HG03520 (cell line): ENCODE measurements at regions not wholly inside any gene's neighbourhood (a gene's known extent, or its start where the extent isn't known, plus 50 kb on each side); places are given as distances from the start of the nearest gene placed in this dataset.

Experiments
- ATAC-seq: cut with Tn5 transposase; IDR thresholded peaks from one replicate; pipeline ENCODE4 v1.9.1; 2021; ENCODE audit warnings: mild to moderate bottlenecking, moderate library complexity; ENCODE audit not compliant: unreplicated experiment

DNA sequence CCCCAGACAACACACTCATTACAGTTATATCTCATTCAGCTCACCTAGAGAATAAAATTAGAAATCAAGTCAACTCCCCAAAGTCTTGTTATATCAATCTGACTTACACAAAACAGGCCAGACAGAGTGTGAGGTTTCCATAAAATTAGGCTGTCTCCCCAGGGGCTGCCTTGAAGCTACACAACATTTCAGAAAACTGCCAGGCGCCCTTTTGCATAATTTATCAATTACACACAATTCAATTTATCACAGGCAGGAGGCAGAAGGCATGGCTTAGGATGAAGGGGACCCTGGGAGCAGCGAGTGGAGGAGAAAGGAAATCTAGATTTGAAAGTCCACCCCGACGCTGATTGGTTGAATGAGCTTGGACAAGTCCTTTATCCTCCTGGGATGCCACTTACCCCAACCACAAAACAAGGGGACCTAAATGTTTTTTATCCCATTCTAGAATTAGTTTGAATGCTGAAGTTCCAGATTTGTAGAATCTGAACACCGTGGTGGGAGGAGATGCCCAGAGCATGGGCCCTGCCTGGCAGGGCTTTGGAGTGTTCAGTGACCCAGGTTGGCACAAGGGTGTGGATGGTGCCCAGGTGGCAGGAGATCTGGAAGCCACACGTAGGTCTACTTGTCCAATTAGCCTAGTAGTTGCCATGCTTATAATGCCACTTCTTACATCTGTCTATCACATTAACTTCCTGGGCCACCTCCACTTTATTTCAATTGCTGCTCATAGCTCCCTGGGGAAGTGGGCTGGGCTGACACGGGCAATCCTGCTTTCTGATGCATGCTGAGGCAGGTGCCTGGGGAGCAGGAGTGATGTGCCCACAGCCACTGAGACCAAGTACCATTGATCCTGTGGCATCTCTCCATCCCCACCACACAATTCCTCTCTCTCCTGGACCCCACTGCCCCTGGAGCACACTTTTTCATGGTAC is 119.8 kb upstream of the TLE3 start:
- ATAC-seq = no peak

DNA sequence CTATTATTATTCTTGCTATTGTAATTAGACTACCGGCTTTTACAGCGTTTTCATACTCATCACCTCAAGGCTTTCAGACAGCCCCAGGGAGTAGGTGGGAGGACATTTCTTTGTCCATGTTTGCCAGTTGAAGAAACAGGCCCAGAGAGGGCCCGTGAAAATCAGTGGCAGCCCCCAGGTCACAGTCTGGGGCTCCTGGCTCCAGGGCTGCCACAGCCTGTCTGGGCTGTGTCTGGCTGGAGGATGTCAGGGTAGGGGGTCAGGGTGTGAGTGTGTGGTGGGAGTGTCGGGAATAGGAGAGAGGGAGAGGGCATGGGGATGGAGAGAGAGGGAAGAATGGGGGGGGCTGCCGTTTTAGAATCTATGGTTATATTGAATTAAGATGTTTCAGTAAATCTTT is 118.2 kb upstream of the TLE3 start:
- ATAC-seq = no peak

DNA sequence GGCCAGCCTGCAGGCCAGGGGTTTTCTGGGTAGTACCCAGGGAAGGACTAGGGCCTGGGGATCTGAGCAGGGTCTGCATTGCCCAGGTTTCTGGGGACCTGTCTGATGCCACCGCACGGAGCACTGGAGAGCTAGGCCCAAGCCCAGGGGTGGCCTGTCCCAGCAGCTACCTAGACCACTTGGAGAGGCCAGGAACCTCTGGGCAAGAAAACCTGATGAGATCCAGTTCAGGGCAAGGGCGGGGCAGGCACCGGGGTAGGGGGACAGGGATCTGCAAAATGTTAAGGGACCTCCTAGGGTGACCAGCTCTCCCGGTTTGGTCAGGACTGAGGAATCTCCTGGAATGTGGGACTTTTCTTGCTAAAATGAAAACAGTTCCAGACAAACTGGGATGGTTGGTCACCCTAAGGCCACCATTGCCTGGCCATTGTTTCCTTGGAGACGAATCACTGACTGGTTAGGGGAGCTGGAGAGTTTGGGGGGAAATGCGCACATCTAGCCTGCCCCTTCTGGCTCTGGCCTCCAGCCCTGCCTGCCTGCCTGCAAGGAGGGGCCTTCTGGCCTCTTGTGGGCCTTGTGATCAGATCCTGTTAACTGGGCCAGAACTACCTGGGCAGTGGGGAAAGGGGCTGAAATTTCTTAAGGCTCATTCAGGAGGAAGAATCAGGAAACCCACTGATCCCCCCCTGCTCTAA is 117.4 kb upstream of the TLE3 start:
- ATAC-seq = no peak

DNA sequence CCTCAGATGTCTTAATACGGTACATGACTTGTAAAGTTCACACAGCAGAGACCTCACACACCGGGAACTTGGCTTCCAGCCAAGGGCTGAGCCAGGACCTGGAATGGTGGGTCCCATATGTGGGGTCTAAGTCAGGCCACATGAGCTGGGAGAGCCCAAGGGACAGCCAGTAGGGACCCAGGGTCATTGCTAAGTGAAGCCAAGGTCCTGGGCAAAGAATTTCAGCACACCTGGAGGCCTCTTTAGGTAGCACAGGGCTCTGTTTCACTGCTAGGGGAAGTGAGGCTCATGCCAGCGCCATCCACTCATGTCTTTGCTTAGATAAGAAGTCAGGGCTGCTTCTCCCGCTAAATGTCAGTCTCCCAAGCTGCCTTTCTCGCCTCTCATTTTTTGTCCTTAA is 116.6 kb upstream of the TLE3 start:
- ATAC-seq = no peak

DNA sequence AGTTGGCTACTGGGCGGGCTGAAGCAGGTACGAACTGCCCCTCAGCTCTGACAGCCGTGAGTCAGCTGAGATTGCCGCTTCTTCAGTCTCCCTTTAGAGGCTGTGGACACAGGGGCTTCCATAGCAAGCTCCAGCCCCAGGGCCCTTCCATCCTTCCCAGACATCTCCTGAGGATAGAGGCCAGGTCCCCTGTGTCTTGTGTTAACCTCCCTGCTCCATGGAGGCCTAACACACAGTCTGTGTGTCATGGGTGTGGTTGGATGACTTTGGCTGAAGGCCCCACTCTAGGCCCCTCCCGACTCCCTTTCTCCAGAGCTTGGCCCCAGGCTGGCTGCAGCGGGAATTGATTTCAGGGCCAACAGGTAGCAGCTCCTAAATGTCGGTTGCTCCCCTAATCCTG is 116.1 kb upstream of the TLE3 start:
- ATAC-seq = no peak

DNA sequence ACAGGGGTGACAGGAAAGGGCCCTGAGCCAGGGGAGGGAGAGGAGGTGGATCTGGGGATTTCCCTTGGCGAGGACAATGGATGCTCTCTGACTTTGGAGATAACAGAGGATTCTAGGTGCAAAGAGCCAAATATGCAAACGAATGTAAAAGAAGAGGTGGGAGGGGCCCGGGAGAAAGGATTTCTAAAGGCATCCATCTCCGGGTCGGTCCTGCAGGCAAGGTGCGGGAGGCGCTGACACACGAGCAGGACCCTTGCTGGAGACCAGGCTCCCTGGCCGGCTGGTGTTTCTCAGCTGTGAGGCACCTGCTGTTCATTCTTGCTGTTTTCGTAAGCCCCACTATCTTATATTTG is 115.2 kb upstream of the TLE3 start:
- ATAC-seq = no peak

DNA sequence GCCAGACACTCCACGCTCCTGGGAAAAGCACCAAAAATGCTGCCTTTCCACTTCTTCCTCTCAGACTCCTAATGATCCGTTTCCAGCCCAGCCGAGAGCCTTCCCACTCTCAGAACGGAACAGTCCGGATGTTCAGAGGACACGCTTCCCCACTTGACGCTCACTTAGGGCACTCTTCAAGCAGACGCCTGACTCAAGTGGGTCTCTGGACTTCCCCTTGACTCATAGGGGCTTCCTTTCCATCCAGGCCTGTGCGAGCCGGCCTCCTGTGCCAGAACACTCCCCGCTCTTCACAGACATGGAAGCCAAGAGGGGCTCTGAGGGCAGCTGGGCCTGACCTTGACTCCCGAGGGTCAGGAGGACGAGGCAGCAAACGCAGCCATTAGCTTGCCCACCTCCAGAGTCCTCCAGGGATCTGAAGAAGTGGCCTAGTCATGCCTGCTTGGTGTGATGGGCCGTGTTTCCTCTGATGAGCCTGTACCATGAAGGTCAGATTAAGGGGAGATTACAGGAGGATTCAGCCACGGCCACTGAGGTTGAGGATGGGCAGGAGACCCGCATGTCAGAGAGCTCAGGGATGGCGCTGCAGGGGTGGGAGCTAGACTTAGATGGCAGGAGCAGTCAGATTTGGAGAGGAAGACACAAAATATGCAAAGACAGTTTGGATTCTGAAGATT is 114.7 kb upstream of the TLE3 start:
- no peak for ATAC-seq

DNA sequence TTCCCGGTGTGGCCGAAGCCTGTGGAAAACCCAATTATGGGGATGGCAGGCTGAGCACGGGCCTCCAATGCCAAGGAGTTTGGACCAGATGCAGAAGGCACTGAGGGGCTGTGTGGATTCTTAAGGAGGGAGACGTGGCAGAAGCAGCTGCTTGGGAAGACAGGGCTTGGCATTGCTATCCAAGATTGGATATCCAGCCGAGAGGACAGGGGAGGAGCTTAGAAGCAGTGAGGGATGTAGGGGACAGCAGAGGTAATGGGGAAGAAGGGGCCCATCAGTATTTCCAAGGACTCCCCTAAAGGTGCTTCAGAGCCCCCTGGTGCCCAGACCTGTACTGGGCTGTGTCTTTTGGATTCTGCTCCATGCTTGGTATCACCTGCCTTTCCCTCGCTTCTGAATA is 112.8 kb upstream of the TLE3 start:
- no peak for ATAC-seq

DNA sequence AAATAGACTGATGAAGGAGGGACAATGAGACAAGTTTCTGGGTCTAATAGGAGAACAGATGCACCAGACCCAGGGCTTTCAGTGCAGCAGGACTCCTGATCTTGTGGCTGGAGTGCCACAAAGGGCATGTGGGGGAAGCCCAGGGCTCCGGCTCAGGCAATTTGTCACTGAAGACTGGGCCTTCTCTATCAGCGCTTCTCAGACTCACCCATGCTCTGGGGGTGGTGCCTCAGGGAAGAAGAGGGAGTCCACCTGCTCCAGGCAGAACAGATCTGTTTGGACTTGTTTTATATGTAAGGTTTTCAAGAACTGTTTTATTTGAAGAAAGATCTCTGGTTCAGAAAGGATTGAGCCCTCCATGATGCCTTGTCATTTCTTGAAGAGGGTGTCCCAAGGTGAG is 112.4 kb upstream of the TLE3 start:
- no peak for ATAC-seq

DNA sequence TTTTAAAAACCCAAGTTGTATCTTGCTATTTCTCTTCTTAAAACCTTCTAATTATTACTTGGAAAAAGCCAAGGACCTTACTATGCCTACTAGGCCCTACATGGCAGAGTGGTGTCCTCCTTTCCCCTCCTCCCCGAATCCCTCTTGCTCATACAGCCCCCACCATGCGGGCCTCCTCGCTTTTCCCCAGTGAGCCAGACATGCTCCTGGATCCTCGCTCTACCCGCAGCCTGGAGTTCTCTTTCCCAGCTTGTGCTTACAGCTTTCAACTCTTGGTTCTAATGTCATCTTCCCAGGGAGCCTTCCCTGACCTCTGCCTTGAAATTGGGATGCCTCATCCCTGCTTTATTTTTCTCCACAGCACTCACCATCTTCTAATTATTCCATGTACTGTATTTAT is 111.8 kb upstream of the TLE3 start:
- ATAC-seq = no peak

DNA sequence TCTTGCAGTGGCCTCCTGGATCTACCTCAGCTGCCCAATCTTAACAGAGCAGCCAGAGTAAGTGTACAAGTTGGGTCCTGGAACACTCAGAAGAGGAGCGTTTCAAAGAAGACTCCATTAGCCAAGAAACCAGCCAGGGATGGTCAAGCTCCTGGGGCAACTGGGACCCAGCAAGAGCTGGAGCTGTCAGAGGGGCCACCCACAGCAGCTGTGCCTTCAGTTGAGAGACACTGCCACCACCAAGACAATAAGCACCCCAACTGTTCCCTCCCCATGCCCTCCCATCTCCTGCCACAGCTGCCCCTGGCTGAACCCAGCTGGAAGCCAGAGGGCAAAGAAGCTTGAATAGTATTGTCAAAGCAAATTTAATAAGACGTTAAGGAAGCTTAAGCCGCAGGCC is 110.6 kb upstream of the TLE3 start:
- ATAC-seq = no peak

DNA sequence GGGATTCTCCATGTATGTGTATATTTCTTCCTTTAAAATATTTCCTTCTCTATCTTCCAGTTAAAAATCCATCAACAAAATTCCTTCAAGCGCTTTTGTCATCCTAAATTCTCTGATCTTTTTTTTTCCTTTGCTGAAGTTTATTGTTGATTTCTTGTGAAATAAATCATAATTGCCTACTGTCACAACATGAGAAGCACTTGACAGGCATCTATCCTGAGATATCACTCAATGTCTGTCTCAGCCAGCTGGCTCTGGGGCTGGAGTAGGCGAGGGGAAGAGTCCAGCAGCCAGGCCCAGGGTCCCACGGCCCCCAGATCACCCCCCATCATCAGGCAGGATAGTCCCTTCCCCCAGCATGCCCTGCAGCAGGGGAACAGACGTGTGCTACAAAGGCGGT is 109.0 kb upstream of the TLE3 start:
- ATAC-seq = no peak

DNA sequence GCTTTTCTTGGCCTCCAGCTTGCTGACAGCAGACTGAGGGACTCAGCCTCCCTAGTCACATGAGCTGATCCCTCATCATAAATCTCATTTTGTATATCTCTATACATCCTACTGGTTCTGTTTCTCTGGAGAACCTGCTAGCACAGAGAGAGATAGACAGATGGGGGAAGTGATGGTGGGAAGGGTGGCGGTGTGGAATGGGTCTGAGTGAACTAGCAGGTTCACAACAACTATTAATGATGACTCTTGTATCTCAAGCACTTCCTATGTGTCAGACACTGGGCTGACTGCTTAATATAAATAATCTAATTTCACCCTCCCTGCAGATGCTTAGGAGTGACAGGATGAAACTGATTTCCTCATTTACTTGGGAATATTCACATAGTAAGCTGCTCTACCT is 106.9 kb upstream of the TLE3 start:
- no peak for ATAC-seq

DNA sequence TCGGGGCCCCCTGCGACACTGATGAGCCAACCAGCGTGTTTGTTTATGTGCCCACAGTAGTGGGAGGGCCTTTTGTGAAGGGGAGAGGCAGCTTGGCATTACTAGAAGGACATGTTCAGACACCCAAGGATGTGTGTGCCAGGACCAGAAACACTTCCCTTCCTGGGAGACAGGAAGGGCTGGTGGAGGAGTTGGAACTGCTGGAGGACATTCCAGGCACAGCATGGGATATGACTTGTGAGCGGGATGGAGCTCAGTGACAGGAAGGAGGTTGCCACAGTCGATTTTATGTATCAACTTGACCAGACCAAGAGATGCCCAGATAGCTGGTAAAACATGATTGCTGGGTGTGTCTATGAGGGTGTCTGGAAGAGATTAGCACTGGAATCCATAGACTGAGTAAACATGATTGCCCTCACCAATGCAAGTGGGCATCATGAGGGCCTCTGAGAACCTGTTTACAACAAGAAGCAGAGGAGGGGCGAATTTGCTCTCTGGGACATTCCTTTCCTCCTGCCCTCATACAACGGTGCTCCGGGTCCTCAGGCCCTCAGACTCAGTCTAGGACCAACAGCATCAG is 106.4 kb upstream of the TLE3 start:
- no peak for ATAC-seq

DNA sequence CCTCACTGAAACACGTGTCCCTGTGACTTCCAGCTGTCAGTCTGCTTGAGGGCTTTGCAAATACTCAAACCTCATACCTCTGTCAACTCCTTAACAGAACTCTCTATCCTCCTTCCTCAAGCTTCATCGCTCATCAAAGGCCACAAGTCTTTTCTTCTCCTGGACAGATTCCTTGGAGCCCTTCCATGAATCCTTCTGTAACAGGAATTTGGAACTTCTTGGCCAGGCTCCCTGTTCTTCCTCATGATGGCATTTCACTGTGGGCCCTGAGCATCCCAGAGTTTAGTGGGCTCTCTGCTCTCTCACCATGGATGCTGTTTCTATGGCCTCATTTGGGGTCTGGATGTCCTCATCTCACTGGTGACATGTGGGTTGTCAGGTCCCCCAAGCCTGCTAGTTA is 105.0 kb upstream of the TLE3 start:
- no peak for ATAC-seq

DNA sequence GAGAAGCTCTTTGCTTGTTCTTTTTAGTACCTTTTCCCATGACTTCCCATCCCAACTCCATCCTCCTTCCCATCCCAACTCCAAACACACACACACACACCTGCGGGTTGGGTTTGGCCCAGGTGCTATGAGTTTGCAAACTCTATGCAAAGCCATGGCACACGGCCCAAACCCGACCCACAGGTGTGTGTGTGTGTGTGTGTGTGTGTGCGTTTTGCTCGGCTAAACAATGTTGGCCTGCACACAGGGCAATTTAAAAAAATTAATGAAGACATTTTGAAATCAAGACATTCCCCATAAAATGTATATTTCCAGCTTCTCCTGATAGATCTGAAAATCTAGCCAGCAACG is 103.7 kb upstream of the TLE3 start:
- ATAC-seq = no peak

DNA sequence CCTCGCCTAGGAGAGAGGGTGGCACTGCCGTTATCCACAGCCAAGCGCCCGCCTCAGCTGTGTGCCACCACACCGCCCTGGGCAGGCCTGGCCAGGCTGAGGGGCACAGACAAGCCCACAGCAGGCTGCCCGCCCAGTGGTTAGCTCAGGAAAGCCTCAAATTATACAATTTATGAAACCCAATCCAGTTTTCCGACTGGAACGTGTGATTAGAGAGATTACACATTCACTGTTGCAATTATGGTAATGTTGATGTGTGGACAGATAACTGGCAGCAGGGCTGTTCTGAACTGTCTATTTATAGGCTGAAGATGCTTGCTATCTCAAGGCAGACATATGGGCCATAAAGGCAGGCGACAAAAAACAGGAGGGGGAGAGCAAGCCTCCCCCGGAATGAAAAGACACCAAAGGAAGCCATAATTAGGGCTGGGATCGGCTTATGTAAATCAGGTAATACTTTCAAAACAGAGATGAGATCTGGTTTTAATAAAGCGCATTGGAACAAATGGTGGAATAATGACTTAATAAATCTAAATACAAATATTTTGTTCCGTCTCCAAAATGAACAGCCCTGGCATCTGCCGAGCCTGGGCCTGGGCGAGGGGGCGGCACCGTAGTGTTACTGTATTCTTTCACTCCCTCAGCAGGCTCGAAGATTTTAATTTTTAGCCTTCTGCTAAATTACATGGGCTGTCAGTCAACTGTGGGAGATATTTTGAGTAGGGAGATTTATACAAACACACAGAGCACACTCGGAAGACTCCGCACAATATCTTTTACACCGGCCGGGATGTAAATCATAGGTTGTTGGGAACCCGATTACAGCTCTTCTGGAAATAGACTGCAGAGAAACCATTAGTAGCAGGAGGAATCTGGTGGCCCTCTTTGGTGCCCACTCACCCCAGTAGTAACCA is 103.1 kb upstream of the TLE3 start:
- ATAC-seq = no peak

DNA sequence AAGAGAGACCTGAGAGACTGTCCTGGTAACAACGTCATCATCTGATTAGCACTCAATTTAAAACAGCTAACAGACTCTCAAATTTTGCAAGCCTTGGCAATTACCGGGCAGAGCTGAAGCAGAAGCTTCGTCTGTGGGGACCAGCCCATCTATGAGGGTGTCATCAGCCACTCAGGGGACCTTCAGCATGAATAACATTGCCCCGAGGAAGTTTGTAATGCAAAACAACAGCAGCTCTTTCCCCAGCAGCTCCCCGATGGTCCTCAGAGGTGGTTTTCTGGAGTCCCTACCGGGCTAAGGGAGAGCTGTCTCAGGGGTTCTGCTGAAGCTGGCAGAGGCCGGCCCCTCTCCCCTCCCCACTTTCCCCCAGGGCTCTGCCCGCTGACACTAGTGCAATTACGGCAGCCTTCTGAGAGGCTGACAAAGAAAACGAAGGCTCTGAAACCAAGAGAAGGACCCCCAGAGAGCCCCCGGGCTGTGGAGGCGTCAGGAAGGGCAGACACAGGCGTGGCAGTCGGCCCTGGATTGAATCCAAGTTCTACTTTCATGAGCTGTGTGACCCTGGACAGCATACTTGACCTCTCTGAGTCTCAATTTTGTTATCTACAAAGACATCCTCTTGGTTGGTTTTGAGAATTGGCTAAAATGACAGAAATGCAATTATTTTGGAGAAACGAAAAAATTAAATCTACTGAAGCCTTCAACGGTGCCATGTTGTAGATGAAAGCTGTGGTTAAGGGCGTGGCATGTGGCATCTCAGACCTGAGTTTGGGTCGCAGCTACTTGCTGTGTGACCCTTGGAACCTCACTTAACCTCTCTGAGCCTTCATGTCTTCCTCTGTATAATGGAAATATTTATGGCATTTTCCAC is 102.1 kb upstream of the TLE3 start:
- no peak for ATAC-seq

DNA sequence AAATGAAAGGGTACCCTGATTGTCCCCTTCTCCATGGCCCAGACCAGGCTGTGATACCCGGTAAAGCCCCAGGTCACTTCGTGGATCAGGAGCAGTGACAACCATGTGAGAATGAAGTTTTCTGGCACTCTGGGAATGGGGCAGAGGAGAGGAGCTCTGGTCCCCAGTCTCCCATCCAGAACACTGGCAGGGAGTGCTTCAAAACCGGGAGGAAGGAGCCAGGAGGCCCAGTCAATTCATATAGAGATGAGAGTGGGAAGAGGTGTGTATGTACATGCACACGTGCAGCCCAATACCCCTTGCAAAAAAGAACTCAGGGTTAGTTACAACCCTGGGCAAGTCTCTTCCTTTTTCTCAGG is 101.4 kb upstream of the TLE3 start:
- ATAC-seq = no peak
